ENCODE measurements at regions not wholly inside any gene's neighbourhood (a gene's known extent, or its start where the extent isn't known, plus 50 kb on each side); places are given as distances from the start of the nearest gene placed in this dataset.

GRCh38 chr5:27406020-27406419 lies 367.6 kb upstream of the CDH9 start:
- TF ChIP-seq, protein P1, sequence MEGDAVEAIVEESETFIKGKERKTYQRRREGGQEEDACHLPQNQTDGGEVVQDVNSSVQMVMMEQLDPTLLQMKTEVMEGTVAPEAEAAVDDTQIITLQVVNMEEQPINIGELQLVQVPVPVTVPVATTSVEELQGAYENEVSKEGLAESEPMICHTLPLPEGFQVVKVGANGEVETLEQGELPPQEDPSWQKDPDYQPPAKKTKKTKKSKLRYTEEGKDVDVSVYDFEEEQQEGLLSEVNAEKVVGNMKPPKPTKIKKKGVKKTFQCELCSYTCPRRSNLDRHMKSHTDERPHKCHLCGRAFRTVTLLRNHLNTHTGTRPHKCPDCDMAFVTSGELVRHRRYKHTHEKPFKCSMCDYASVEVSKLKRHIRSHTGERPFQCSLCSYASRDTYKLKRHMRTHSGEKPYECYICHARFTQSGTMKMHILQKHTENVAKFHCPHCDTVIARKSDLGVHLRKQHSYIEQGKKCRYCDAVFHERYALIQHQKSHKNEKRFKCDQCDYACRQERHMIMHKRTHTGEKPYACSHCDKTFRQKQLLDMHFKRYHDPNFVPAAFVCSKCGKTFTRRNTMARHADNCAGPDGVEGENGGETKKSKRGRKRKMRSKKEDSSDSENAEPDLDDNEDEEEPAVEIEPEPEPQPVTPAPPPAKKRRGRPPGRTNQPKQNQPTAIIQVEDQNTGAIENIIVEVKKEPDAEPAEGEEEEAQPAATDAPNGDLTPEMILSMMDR (IDR thresholded peaks at IDR 0.05; ENCODE audit: low read depth, low read length, poor library complexity, severe bottlenecking) = no peak
- no peak for TF ChIP-seq EZH2phosphoT487 (IDR thresholded peaks at IDR 0.05; ENCODE audit: borderline replicate concordance, low read length)
